GM18909 (cell line): ENCODE measurements at regions not wholly inside any gene's neighbourhood (a gene's known extent, or its start where the extent isn't known, plus 50 kb on each side); places are given as distances from the start of the nearest gene placed in this dataset.

Experiments
- ATAC-seq: cut with Tn5 transposase; IDR thresholded peaks from one replicate; pipeline ENCODE4 v1.9.1; 2021; ENCODE audit warnings: mild to moderate bottlenecking; ENCODE audit not compliant: unreplicated experiment, poor library complexity

DNA sequence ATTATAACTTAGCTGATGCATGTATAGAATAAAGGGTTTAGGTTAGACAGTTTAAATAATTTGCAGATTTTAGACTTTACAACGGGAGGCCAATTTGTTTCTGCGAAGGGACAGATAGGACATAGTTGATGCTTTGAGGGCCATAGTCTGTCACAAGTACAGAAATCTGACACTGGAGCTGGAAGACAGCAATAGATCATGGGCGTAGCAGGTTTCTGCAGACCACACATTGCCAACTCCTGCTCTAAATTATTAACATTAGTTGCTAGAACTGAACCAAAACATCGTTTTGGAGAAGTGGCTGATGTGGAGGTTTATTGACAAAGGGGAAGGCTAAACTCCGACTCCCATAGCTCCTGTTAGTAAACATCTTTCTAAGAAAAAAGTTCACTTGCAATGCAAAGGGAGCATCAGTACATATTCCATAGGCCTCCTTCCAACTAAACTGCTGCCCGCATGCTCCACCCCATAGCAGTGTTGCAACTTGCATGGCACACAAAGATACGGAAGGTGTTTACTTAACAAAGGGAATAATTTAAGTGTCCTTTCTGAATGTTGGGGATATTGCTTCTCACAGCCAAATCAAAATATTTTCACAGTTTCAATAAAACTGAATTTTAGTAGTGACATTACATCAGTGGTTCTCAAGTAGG is 862.0 kb upstream of the CXADR start:
- ATAC-seq: no peak

DNA sequence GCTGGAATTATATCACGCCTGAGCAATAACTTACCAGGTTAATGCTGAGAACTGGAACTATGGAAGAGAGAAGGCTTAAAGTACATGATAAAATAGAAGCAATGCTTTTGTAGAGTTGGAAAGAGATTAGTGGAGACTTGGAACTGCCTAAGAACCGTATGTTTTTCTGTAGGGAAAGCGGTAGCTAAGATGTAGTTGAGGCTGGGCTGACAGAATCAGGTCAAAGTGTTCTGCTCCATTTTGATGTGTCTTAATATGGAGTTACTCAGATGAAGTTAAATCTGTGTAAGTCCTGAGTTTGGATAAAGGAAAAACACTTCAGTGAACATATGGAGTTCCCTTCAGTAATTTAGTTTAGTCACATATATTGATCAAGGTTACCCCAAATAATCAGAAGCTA is 860.9 kb upstream of the CXADR start:
- ATAC-seq: no peak

DNA sequence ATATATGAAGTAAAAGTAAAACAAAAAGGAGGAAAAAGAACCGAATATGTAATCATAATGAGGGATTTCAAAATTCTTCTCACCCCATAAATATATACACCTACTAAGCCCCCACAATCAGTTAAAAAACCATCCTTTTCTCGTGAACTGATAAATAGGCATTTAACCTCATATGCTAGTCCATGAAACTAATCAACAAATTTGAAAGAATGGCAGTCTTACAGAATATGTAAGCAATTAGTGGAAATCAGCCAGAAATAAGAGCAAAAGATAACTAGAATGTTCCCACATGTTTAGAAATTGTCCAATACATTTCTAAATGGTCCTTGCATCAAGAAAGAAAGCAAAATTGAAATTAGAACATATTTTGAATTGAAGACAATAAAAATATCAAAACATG is 849.4 kb upstream of the CXADR start:
- ATAC-seq: no peak

DNA sequence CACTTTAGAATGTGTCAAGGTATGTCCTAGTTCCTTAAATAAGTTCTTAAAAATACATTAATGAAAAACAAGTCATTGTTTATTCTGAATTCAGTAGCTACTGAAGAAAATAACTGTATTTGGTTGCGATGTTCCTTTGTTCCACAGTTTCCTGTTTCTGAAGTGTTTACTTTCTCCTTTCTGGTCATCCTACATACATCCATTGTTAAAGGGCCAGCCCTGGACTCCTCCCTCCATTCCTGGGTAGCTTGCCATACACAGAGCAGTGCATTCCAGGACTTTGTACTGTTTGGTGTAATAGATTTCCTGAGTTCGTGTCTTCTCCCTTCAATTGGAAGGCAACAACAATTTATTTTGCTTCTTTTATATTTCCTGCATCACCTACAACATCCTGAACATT is 845.4 kb upstream of the CXADR start:
- ATAC-seq: no peak

DNA sequence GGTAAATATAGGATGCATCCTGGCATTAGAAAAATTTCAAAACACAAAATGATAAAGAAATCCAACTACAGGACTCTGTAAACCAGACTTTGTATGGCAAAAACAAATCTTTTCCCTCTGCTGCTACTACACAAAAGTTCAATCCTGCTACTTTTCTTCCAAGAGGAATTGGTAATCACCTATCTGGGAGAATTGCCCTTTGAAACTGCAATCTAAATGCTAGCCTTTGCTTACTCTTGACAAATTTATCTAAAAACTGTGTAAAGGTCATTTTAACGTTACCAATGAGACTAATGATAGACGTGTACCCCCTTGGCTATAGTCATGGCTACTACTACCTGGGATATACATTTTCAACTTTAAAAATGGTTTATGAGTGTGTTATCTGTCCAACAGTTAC is 837.9 kb upstream of the CXADR start:
- ATAC-seq: no peak

DNA sequence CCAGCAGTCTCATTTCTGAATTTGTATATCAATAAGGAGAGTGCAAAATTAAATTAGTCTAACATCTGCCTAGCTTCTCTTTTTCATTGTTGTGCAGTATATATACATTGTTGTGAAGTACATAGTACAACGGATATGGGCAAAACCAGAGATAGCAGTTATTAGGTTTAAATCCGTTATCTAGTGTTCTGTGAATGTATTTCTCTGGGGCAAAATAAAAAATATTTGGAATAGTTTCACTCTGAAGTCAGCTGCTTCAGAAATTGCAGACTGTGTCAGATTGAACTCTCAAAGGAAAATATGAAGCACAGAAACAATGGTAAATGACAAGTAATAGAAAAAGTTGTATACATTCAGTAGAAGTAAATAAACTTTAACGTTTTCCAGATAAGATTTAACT is 836.5 kb upstream of the CXADR start:
- no peak for ATAC-seq

DNA sequence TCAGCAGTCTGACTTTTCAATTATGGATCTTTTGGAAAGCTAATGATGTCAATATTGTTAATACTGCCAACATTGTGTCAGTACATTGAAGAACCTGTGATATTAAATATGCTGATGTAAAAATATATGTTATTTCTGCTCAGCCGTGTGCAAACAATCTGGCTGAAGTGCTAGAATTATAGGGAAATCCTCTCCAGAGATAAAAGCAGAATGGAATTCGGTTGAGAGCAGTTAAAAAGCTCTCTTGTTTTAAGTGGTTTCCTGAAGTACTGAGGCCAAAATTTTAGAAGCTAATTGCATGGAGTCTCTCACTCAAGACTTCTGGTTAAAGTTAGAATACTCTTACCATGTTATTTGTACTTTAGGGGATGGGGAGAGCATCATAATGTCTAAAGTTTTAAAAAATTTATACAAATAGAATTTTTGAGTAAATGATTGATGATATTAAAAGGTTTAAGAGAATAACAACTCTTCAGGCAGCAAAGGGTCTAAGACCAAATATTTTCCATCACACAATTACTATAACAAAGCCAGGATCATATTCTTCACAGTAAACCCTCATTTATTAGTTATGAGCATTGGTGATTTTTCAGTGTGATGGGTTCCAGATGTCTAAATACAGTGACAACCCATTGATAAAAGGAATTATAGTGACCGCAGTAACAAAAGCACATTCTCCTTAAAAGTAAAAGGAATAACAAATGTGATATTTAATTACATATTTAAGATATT is 834.2 kb upstream of the CXADR start:
- ATAC-seq: no peak

DNA sequence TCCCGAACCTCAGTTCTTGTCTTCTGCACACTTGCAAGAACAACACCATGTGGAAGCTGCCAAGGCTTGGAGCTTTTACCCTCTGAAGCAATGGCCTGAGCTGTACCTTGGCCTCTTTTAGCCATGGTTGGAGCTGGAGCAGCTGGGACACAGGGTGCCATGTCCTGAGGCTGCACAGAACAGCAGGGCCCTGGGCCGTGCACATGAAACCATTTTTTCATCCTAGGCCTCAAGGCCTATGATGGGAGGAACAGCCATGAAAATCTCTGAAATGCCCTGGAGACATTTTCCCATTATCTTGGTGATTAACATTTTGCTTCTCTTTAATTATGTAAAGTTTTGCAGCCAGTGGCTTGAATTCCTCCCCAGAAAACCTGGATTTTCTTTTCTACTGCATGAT is 817.8 kb upstream of the CXADR start:
- no peak for ATAC-seq

DNA sequence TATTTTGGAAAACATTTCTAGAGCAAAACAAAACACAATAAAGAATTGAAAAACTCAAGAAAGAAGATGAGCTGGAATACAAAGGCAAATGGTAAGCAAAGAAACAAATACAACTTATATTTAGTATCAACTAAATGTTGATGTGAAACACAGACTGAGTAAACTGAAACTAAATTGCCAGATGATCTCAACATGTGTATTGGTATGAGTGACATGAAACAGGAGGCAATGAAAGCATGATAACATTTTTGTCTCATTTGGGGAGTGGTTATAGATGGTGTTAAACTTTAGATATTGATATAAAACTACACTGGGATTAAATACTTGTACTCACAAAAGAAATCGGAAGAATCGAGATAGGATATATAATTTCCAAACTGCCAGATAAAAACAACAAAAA is 805.6 kb upstream of the CXADR start:
- ATAC-seq: no peak

DNA sequence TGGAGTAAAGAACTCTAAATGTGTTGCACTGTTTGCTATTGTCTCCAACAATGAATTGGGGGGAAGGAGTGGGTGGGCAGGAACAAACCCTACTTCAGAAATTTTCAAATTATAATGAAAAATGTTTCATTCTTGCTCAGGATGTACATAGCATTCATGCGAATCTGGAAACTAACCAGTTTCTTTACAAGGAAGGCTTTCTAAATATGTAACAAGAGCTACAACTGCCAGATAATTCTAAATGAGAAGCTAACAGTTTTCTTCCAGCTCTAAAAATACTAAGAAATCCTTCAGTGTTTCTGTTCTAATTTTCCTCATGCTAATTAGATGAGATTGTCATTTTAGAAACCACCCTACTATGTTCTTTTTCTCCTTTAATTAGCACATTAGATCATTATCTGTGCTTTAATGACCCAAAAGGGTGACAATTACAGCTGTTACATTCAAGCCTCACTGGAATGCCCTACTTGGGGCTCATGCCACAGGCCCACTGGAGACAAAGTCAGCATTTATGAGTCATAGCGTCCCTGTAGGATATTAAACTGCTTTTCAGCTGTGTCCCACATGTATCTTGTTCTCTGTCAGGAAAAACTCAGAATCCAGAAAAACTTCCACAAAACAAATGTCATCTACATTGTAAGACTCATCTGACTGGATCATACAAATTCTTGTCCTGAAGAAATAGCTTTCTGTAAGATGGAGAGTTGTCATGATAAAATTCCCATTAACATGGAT is 804.6 kb upstream of the CXADR start:
- no peak for ATAC-seq

DNA sequence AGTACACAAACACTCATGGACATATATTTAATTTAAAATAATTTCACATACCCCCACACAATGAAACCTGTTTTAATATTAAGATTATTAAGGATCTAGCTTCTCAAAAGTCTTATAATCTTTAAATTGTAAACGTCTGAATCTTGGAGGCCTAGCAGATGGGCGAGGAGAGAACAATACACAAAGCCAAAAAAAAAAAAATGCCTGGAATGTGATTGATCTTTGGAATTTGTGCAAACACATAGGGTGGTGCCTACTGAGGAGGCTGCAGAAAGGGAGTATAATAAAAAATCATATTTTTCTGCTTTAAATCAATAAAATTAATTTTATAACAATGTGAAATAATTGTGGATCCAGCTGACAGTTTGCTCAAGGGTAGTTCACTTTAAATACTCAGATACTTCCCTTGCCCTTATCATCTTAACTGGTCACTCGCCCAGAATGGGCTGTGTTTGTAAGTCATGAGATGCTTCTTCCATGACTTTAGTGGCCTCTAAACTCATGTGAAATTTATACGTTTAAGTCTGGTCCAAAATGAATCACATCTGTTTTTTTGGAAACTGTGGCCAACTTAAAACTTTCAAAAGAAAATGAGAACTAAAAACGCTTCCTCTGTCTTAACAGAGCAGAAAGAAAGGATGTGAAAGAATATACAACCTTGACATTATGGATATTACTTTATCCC is 802.8 kb upstream of the CXADR start:
- ATAC-seq: no peak

DNA sequence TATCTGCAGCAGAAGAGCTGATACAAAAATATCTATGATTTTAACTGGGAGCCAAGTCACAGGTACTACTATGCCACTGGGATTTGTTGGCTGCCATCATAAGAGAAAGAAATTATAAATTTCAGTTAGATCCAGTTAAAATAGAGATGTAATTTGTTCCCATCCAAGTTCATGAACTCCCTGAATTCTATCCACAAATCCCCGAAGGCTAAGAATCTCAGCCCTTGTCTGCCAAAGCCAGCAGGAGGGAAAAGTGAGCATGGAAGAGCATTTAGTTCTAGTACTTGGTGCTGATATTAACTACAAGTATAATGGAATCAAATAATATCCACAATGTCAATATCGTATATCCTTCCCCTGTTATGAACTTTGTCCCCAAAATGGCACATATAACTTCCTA is 801.1 kb upstream of the CXADR start:
- ATAC-seq: no peak

DNA sequence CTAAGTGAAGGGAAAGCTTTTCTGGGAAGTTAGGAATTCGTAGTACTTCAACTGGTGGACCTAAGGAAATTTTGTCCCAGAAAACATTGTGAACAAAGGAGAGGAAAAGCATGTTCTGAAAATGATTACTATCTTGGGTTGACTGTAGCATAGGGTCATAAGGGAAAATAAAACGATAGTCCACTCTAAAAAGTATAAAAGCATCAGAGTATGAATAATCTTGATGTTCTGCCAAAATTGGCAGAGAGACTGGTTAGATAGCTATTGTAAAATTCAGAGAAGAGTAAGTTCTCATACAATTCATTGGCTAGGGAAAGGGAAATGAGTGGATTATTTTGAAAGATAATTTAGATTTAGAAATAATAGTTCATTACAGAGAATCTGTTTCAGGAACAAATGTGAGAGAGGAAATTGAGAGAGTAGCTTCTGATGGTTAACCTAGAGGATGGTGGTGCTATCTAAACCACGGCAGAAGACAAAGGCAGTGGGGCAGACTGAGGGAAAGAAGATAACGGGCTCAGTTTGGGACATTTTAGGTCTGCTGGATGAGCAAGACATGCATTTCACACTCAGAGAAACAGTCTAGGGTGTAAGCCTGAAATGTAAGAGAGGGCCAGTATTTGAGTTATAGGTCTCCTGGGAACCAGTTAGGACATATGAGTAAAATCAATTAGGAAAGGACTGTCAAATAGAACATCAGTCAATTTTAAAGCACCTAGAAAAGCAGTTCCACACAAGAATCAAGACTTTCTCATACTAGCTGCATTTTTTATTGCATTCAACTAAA is 799.3 kb upstream of the CXADR start:
- ATAC-seq: no peak

DNA sequence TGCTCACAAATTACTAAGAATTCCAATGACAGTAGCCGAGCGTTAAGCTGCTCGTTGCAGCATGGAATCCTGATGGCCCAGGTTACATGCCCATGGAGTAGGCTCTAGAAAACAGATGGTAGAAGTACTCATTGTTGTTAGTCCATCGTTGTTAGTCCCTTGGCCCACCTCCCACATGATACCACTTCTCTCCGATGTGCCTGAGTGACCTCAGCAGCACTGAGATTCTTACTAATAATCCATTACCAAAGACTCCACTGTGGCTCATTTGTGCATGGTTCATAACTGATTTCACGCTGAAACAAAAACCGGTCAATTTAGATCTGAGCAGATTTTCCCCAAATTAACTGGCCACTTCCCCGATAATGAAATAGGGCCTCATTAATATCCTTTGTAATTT is 772.3 kb upstream of the CXADR start:
- no peak for ATAC-seq

DNA sequence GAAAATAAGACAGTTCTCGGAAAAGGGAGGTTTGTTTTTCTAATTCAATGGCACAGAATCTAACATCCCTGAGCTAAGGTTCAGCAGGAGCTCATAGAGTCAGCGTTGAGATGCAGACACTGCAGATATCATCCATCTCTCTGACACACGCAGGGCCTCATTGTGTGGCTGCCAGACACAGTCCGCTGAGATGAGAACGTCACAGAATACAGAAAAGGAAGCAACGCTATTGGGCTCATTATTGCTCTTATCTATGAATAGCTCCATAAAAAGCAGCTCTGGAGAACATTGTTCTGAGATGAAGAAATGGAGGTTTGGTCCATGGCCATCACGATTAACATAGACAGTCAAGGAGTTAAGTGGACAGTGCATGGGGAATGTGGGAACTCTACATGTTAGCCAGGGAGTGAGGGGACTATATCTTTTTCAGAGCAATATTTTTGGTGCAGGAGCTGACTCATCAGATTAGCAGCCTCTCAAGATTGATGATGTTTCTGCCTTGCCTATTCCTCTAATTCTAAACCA is 771.6 kb upstream of the CXADR start:
- ATAC-seq: no peak

DNA sequence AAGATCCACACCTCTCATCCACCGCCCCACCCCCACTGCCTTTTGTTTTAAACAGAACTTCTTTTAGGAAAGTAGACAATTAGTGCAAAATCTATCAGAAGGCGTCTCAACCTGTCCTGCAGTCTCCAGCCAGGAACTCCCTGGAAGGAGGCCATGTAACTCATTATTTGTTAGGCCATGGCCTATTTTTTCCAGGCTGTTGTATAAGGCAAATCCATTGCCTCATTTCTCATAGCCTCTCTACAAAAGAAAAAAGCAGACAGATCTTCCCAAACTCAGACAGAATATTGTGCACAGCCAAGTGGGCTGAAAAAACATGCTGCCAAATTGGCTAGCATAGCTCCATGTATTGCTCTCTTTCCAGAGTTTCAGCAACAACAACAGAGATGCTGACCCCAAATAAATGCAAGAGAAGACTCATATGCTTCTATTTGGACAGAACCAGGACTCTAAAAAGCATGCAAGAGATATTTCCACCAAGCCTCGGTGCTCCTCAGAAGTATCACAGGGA is 770.7 kb upstream of the CXADR start:
- no peak for ATAC-seq

DNA sequence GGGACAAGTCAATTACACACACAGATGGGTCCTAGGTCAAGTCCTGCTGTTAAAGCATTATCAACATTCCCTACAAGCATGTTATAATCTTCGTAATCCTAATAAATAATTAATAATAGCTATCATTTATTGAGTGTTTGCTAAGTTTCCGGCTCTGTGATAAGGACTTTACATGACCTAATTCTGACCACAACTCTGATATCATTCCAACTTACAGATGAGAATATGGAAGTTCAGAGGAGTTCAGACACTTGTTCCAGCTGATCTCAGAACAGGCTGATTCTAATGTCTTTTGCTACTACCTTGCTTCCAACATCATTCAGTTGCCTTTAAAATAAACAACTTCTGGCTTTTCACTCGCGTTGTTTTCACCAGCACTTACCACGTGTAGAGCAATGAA is 770.1 kb upstream of the CXADR start:
- ATAC-seq: no peak

DNA sequence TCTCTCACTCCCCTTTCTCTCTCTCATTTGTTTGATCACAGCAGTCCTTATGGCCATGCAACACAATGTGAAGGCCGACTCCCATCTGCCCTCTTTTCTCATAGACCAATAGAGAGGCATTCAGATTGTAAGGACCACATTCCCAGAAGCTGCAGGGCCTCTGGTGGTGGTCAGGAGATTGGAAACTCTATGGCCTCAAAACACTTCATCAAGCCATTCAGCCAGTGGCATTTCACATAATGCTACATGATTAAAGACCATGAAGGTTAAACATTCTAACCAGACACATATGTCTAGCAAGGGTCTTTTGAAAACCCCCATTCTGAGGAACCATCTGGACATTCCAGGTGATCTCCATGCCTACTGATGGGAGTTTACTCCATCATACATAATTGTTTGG is 769.5 kb upstream of the CXADR start:
- ATAC-seq: no peak

DNA sequence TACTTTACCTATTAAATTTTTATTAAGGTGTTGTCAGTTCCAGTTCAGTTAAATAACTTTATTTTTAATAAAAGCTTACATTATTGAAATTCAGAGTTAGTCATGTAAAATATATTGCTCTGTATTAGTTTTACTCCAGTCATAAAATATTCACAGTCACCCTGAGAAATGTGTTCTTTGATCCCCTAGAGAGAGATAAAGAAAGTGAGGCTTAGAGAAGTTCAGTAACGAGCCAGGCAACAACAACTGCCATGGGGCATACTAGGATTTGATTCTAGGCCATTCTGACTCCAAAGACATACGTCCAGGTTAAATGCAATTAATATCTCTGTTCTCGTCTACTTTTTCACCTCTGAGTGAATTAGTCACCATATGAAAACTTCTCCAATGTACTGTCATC is 761.9 kb upstream of the CXADR start:
- no peak for ATAC-seq
